Stimulated activated CD4-positive, alpha-beta T cell treated with anti-CD3 and anti-CD28 coated beads, Interleukin-4, amount 100 ng/mL, for 1 hour (primary cell): ENCODE measurements at regions not wholly inside any gene's neighbourhood (a gene's known extent, or its start where the extent isn't known, plus 50 kb on each side); places are given as distances from the start of the nearest gene placed in this dataset.

Source experiments
- DNase-seq: peaks from one replicate; pipeline ENCODE4 v3.0.0-alpha.2; 2020

DNA sequence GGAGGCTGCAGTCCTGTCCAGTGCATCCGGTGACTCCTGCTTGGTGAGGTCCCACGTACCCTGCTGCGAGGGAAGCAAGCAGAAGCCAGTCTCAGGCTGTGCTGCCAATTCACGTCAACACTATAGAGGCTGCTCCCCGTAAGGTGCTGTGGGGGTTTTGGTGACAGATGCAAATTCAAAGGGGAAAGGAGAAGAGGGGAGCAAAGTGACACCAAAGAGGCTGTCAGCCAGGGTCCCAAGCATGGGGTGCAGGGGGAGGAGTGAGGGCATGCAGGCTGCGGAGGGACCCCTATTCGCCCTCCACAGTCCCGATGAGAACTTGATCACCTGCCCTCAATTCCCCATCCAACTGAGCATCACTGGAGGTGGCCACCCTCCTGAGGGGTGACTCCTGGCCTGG, 179.4 kb upstream of the HS6ST1 start:
- DNase-seq = no peak

GRCh38 chr2:128498589-128498988, 179.9 kb upstream of the HS6ST1 start:
- DNase-seq = no peak

DNA sequence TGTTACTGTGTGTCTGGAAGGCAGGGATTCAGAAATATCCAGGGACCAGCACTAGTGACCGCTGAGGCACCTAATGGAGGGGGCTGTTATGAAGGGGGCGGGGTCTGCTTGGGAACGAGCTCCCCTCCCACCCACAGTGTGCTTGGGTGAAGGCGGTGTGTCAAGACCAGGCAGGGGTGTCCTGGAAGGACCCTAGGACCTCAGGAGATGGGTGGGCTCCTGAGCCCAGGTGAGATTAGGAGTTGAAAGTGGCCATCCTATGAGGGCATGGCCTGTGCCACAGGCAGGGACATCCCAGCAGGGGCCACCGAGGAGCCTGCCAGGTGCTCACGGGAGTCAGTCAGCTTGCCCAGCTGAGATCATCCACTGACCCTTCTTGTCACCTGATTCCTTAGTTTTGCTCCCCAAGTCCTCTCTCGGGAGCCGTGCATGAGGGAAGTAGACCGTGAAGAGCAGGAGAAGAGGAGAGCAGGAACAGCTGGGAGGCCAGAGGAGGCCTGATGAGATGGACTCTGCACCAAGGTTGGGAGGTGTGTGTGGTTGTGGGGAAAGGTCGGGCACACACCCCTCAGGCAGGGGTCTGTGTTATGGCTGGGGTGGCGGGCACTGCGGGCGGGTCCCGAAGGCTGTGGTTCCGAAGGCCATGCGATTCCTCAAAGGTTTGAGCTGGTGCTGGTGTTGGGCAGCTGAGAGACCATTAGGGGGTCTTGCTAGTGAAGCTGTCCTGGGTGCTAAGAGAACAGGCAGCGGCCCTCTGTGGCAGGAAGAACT, 180.9 kb upstream of the HS6ST1 start:
- DNase-seq = no peak

DNA sequence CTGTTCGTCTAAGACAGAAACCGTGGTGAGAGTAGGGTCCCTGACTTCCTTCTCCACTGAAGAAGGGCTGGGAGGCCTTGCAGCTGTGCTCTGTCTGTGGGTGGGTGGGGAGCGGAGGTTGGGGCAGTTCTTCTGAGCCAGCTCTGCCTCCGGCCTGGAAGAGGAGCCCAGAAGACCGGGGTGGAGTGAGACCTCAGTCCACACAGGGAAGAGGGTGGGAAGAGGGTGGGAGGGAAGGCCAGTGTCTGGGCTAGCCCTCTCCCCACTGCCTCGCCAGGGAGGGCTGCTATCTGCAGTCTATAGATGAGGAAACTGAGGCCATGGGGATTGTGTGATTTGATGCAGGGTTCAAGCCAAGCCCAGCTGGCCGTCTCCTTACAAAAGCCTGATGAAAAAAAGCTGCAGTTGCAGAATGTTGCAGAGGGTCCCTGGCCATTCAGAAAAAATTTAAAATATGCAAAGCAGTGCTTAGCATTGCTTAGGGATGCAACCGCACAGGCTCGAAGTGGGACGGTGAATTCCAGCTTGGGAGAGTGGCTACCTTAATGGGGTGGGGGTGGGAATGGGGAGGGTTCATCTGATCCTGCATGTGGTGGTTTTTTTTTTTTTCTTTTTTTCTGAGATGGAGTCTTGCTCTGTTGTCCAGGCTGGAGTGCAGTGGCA, 181.6 kb upstream of the HS6ST1 start:
- no peak for DNase-seq

GRCh38 chr2:128501006-128501690, 182.5 kb upstream of the HS6ST1 start:
- DNase-seq = no peak

DNA sequence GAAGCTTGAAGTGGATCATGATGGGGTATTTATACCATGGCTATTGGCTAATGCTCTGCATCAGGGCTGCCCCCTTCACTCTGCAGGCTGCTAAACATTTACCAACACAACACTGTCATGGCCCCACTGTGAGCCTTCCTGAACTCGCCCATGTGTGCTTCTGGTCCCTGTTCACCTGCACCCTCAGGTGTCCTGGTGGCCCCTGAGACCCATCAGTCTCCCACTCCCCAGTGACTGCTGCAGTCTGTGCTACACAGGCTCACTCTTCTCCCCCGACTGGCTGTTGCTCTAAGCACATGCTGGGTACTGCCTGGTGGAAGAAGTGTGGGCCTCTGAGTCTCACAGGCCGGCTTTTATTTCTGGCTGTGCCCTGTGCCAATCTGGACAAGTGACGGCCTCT, 183.0 kb upstream of the HS6ST1 start:
- no peak for DNase-seq

DNA sequence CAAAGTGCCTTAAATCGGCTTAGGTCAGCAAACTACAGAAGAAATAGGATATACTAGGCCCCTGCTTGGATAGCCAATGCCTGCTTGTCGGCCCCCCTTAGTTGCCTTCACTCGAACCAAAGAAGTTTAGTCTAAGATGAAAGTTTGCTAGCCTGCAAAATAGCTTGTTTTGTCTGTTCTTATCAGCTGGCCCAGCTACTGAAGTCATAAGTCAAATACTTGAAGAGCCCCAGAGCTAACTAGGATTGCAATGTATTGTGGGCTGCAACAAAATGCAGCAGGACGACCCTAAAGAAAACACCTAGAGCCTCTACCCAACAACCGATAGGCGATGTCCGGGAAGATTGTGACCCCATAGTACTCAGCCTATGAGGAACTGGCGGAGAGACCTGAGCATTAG, 183.5 kb upstream of the HS6ST1 start:
- DNase-seq = no peak

DNA sequence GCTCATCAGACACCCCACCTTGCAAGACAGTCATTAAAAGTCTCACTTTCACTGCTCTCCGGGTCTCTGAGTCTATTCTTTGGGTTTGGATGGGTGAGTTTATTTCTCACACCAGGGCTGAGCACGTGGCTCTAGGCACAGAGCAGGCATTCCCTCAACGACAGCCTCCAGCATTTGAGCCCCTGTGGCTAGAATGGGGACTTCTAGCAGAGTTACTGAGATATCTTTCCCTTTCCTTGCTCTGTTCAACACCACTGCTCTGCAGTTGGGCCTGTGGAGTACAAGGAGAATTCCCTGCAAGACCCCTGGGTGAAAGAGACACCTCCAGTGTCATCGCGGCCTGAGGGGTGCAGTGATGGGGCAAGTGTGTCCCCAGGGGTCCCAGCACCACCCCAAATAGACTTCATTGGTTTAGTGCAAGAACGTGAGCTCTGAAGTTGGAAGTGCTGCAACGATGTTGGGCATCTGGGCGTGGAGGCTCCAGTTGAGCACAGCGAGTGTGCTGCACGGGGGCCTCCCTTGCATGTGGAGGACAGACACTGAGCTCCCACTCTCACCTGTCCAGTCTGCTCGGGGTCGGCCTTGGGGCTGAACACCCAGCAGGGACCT, 184.1 kb upstream of the HS6ST1 start:
- DNase-seq = no peak

- DNase-seq = no peak
Measured at GRCh38 chr2:128503399-128504245, 185.0 kb upstream of the HS6ST1 start.

DNA sequence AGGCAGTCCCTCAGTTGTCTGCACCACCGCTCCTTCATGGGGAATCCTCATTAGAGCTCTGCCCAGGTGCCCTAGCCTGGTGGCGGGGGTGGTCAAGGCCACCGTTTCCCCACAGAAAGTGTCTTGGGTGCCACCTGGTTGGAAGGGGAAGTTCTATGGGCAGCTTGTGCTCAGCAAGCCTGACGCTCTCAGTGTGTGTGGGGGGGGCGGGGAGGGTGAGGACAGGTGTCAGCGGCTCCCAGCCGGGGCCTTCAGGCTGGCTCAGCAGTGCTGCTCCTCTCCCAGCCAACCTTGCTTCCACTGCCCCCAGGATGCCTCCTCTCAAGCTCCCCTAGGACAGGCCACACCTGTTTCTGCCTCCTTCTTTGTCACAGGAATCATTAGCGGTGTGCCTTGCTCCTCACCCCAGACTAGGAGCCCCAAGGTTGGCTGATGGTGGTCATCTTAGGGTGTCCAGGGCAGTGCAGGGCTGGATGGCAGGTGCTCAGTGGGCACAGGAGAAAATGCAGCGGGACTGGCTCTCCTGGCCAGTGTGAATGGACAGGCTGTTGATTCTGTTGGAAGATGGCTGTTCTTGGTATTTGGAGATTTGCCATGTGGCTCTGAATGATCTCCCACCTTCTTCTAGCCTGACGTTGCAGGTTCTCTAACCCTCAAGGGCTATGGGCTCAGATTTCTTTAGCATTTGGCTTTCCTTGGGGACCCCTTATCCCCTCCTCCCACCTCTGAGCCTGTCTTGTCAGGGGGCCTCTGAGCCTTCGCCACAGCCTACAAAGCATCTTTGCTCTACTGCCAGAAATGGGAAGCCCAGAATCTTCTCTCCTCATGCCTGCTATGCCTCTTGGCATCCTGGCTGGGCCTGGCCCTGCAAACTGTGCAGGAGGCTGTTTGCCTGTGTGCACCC, 185.8 kb upstream of the HS6ST1 start:
- DNase-seq = no peak

DNA sequence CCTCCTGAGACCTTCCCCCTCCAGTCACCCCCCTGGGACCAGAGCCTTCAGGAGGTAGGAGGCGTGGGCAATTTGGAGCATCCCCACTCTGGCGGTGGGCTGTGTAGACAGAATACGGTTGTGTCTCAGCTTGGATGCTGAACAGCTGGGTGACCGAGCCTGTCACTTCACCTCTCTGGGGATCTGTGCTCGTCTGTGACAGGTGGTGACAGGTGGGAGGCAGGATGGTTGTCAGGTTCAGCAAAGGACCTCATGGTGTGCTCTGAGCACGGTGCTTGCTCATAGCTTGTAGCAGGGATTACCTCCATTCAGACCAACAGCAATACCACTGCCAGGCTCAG, 186.5 kb upstream of the HS6ST1 start:
- DNase-seq = no peak

- DNase-seq = no peak
Measured at GRCh38 chr2:128505575-128506526, 187.2 kb upstream of the HS6ST1 start.

- no peak for DNase-seq
Measured at GRCh38 chr2:128506534-128506933, 187.9 kb upstream of the HS6ST1 start.

DNA sequence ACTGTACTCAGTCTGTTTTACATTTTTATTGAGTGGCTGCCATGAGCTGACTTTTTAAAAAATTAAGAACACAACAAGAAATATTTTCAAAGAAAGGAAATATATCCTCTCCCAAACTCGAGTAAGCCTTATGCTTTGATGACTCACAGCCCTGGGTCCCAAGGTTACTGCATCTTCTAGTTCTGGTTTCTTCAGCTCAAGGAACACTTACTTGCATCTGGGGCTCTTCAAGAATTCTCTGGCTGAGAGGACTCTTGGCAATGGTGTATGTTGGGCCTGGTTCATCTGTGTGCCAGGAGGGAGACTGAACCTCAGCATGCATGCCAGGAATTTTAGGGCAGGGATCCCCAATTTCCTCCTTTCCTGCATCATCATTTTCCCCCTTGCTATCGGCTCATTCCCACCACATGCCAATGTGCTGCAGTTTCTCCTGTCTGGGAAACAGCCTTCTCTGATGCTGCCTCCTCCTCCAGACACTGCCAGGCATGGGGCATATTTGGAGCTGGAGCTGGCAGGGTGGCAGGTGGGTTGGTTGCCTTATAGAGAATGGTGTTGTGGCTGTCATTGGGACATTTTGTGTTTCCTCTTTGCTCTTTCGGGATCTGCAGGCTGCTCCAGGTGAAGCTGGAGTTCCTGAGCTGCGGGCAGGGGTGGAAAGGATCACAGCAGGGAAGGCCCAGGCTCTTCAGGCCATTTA, 192.2 kb upstream of the HS6ST1 start:
- no peak for DNase-seq

GRCh38 chr2:128511731-128512378, 193.2 kb upstream of the HS6ST1 start:
- no peak for DNase-seq

- no peak for DNase-seq
Measured at GRCh38 chr2:128512379-128513115, 193.9 kb upstream of the HS6ST1 start.

DNA sequence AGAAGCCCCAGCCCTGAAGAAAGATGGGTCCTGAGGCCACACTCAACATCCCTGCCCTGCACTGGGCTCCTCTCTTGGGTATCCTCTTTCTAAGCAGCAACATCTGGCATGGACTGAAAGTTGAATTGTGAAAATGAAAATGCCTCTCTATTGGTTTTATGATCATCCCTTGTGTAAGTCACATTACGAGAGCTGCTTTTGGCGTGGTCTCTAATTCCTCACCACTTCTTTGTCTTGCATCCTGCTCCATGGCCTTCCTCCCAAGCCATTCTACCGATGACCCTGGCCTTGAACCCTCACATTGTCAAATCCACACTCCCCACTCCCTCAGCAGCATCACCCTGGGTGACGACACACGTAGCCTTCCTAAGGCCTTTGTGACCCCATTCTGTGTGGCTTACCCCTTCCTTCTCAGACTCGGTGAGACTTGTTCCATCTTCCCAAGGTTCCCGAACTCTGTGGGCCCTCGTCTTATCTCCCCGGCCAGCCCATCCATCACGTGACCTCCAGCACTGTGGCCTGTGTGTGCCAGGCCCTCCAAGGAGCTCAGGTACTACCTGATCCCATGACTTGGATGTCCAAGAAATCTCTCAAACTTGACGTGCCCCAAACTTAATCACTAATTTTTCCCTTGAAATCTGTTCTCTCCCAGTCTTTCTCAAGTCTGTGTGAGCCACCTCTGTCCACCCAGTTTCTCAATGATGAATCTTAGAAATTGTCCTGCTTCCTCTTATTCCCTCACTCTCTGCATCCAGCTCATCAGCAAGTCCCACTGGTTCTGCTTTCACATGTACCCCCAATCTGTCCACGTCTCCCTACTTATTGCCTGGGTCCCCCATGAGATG, 194.7 kb upstream of the HS6ST1 start:
- no peak for DNase-seq

DNA sequence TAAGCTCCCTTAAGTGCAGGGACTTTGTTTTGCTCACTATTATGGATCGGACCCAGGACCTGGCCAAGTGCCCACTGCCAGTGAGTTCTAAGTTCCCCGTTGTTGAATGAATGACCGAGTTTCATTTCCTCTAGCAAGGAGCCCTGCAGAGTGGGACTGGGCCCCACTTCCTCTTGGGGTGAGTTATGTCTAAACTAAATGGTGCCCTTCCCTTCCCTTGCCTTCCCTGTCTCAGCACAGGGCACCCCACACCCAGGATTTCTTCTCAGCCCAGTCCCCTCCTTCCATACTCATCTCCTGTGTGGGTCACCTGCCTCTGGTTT, 195.3 kb upstream of the HS6ST1 start:
- no peak for DNase-seq
